Right atrium auricular region (tissue), 2 donors: ENCODE measurements at regions not wholly inside any gene's neighbourhood (a gene's known extent, or its start where the extent isn't known, plus 50 kb on each side); places are given as distances from the start of the nearest gene placed in this dataset.

ENCODE experiments used
- DNase-seq: peaks from one replicate; pipeline ENCODE4 v3.0.0-alpha.2; 2019; ENCODE audit warnings: low spot score
- H3K27ac ChIP-seq, 2 donors: fragments of 200-600 bp; sonication (generic); 1 replicate in 1 of 2; 2 replicates in 1 of 2; pipeline ENCODE4 v1.5.1; 2016 to 2019
- H3K27me3 ChIP-seq, 2 donors: fragments of 200-600 bp; sonication (generic); one replicate each; pipeline versions ENCODE4 v1.5.1 to v1.6.0; 2017 to 2019
- H3K36me3 ChIP-seq: fragments of 200-600 bp; sonication (generic); one replicate; pipeline ENCODE4 v1.5.1; 2016
- H3K4me1 ChIP-seq, 2 donors: fragments of 200-600 bp; sonication (generic); one replicate each; pipeline versions ENCODE4 v1.5.1 to v1.6.0; 2017 to 2019
- H3K4me3 ChIP-seq, 2 donors: fragments of 200-600 bp; sonication (generic); 1 replicate in 1 of 2; 2 replicates in 1 of 2; pipeline ENCODE4 v1.5.1; 2017 to 2019; ENCODE audit warnings: mild to moderate bottlenecking in 1 of 2, moderate library complexity in 1 of 2
- H3K9me3 ChIP-seq, 2 donors: fragments of 200-600 bp; sonication (generic); one replicate each; pipeline ENCODE4 v1.5.1; 2019
- TF ChIP-seq, protein P1 (sequence below), 2 donors: fragments of 200-600 bp; sonication (generic); IDR thresholded peaks; one replicate each; pipeline ENCODE4 v1.5.1; 2019; ENCODE audit warnings: antibody characterized with exemption in 2 of 2

DNA sequence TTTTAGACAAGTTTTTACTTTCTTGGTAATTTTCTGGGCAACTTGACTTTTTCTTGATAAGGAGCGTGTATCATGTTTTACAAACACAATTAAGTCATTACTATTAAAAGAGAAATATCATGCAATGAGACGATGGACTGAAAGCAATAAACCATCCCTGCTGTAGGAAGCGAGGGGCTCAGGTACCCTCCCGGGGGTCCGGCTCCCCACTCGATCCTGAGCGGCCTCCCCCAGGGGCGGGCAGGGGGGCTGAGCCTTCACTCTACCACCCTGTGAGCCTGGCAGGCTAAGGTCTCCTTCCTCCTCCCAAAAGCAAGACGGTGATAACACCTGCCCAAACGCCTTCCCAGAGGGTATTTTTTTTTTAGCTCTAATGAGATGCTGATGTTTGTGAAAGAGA lies 51.8 kb upstream of the ADGRA1 start:
- TF ChIP-seq, protein P1, sequence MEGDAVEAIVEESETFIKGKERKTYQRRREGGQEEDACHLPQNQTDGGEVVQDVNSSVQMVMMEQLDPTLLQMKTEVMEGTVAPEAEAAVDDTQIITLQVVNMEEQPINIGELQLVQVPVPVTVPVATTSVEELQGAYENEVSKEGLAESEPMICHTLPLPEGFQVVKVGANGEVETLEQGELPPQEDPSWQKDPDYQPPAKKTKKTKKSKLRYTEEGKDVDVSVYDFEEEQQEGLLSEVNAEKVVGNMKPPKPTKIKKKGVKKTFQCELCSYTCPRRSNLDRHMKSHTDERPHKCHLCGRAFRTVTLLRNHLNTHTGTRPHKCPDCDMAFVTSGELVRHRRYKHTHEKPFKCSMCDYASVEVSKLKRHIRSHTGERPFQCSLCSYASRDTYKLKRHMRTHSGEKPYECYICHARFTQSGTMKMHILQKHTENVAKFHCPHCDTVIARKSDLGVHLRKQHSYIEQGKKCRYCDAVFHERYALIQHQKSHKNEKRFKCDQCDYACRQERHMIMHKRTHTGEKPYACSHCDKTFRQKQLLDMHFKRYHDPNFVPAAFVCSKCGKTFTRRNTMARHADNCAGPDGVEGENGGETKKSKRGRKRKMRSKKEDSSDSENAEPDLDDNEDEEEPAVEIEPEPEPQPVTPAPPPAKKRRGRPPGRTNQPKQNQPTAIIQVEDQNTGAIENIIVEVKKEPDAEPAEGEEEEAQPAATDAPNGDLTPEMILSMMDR (IDR thresholded peaks at IDR 0.05): no peak

DNA sequence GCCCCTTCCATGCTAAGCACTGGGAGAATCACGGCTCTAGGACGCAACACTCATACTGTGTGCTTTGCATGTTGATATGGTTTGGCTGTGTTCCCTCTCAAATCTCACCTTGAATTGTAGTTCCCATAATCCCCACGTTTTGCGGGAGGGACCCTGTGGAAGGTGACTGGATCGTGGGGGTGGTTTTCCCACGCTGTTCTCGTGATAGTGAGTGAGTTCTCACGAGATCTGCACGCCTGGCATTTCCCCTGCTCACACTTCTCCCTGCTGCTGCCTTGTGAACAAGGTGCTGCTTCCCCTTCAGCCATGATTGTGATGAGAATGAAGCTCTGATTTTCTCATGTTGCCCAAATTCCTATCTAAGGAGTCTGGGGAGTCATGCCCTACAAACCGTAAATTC lies 53.0 kb upstream of the ADGRA1 start:
- Histone ChIP-seq H3K4me3 (no peak overlapping the region), H3K27me3 (no peaks in the 10 kb centered on the region), H3K36me3 (no peaks in the 10 kb centered on the region), H3K9me3 (no peaks in the 10 kb centered on the region), H3K4me1 (no peaks in the 10 kb centered on the region), H3K27ac (no peak overlapping the region)
- TF ChIP-seq, protein P1 (IDR thresholded peaks at IDR 0.05): no peak
- no peak for DNase-seq

More for the DNA sequence above, 51.8 kb upstream of the ADGRA1 start:
- no peak for DNase-seq
- H3K36me3 ChIP-seq: no peaks in the 10 kb centered on the region
- no peaks in the 10 kb centered on the region for H3K9me3 ChIP-seq
- H3K4me3 ChIP-seq: no peak overlapping the region
- H3K27ac ChIP-seq: no peak overlapping the region
- H3K4me1 ChIP-seq: no peaks in the 10 kb centered on the region
- no peaks in the 10 kb centered on the region for H3K27me3 ChIP-seq

DNA sequence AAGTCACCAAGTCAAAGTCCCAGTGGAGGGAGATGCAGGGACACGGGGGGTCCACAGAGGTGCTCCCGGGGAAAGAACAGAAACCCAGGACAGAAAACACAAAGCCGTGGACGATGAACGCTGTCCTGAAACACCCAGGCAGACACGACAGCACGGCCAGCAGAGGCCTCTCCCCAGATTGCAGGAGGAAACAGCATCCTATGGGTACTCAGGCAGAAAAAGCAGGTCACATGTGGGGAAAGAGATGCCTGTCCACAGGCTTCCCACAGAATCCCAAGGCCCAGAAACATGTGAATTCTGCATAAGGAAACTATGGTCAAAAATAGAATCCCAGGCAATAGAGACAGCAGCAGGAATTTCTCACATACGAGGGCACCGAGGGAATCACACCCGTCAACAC lies 53.6 kb upstream of the ADGRA1 start:
- no peaks in the 10 kb centered on the region for H3K9me3 ChIP-seq

DNA sequence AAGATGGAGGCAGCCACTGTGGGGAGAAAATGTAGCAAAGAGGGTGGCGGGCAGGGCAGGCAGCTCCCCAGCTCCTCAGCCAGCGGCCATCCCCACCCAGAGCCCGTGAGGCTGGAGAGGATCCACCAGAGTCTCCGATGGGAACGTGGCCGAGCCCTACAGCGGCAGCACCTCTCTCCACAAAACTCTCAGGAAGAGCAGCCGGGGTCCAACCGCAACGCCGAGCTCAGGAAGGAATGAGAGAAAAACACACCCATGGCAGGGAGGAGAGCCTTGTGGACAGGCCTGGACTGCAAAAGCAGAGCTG lies 54.0 kb upstream of the ADGRA1 start:
- Histone ChIP-seq H3K9me3 (no peaks in the 10 kb centered on the region), H3K27me3 (no peaks in the 10 kb centered on the region), H3K36me3 (no peaks in the 10 kb centered on the region), H3K27ac (no peak overlapping the region), H3K4me1 (no peaks in the 10 kb centered on the region), H3K4me3 (no peak overlapping the region)
- TF ChIP-seq, protein P1 (IDR thresholded peaks at IDR 0.05): no peak
- DNase-seq: no peak

More for the DNA sequence above, 53.6 kb upstream of the ADGRA1 start:
- H3K4me1 ChIP-seq: no peaks in the 10 kb centered on the region
- TF ChIP-seq, protein P1 (IDR thresholded peaks at IDR 0.05): no peak
- no peak overlapping the region for H3K4me3 ChIP-seq
- no peak overlapping the region for H3K27ac ChIP-seq
- no peaks in the 10 kb centered on the region for H3K27me3 ChIP-seq
- H3K36me3 ChIP-seq: no peaks in the 10 kb centered on the region
- DNase-seq: no peak

DNA sequence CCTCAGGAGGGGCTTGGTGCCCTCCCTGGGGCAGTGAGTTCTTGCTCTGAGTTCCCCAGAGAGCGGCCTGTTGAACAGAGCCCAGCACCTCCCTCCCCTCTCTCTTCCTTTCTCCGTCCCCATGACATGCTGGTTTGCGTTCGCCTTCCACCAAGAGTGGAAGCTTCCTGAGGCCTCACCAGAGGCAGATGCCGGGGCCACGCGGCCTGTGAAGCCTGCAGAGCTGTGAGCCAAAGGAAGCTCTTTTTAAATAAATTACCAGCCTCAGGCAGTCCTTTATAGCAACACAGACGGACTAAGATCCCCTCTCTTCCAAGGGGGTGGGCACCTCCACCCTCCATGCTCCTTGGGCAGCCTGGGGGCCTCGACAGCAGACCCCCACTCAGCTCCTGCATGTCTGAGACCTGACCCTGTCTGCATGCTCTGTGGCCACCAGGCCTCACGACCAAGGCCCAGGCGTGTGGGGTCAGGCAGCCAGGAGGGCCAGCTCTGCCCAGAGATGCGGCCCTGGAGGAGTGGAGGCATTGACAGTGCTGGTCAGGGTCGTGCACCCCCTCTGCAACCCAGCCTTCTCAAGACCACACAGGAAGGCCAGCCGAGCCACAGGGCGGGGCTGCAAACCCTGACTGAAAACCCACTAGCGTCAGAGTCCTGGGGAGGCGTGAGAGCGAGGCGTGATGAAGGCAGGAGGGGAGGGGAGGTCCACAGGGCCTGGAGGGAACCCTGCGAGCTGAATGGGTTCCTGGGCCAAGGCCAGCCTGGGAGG lies 54.6 kb upstream of the ADGRA1 start:
- Histone ChIP-seq H3K4me1 (no peaks in the 10 kb centered on the region), H3K27me3 (no peaks in the 10 kb centered on the region), H3K27ac (no peak overlapping the region), H3K9me3 (no peaks in the 10 kb centered on the region), H3K4me3 (no peak overlapping the region), H3K36me3 (no peaks in the 10 kb centered on the region)
- DNase-seq: no peak
- TF ChIP-seq, protein P1 (IDR thresholded peaks at IDR 0.05): no peak

DNA sequence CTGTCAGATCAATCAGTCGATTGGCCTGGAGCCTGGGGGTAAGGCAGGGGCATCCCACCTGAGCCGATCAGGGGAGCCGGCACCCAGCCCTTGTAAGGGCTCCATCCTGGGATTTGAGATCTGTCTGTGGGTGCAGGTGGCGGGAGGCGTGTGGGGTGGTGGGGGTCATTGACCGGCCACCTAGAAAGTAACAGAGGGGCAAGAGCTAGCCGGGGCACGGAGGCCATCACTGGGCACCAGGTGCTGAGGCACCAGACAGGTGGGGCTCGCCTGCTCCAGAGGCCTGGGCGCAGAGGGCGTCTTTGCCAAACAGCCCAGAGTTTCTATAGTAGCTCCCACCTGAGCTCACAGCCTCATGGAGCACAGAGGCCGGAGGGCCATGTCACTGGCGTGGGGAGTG lies 55.5 kb upstream of the ADGRA1 start:
- Histone ChIP-seq H3K27ac (no peak overlapping the region), H3K27me3 (no peaks in the 10 kb centered on the region), H3K36me3 (no peaks in the 10 kb centered on the region), H3K4me3 (no peak overlapping the region), H3K4me1 (no peaks in the 10 kb centered on the region), H3K9me3 (no peaks in the 10 kb centered on the region)
- no peak for DNase-seq
- TF ChIP-seq, protein P1 (IDR thresholded peaks at IDR 0.05): no peak
